Endothelial cell of umbilical vein (primary cell): ENCODE measurements at regions not wholly inside any gene's neighbourhood (a gene's known extent, or its start where the extent isn't known, plus 50 kb on each side); places are given as distances from the start of the nearest gene placed in this dataset.

Source experiments
- BruUV-seq: library from RNA; stranded (reverse); fragments of 400-500 nt; replicated peaks from 2 replicates; lab custom pipeline; 2021; lab: Mats Ljungman, UMichigan
- CTCF ChIA-PET: fragments of 300-600, 350-600 bp; sonication (Branson Sonifier 250); formaldehyde crosslinking; loops from one replicate; lab custom pipeline; 2021; ENCODE audit warnings: antibody characterized with exemption, inconsistent platforms; lab: Charles Lee
- POLR2A ChIA-PET: fragments of 300-600, 350-600 bp; sonication (Branson Sonifier 250); formaldehyde crosslinking; loops from one replicate; lab custom pipeline; 2021; ENCODE audit warnings: antibody characterized with exemption, inconsistent platforms; lab: Charles Lee
- DNase-seq: peaks from one replicate; pipeline ENCODE4 v3.0.0-alpha.2; 2011; ENCODE audit warnings: low read depth, low spot score
- FAIRE-seq: peaks from 2 replicates; lab custom pipeline; 2011; peaks lifted over from hg19 to GRCh38; lab: Jason Lieb, UNC
- H2AFZ ChIP-seq: 2 replicates; pipeline ENCODE4 v1.6.0; 2012; ENCODE audit warnings: low read depth, low read length, control low read depth, inconsistent platforms
- H3K27ac ChIP-seq: 2 replicates; pipeline ENCODE4 v1.5.1; 2011; ENCODE audit warnings: low read depth, mild to moderate bottlenecking, control low read depth, low read length, moderate library complexity; ENCODE audit not compliant: insufficient read depth
- H3K27me3 ChIP-seq, 2 experiments: 2 replicates each; pipeline versions ENCODE4 v1.6.0 to v1.6.1; 2011; ENCODE audit warnings: low read length in 2 of 2, mixed read lengths in 1 of 2; ENCODE audit not compliant: control insufficient read depth in 2 of 2, insufficient read depth in 2 of 2
- H3K36me3 ChIP-seq, 2 experiments: 2 replicates in 1 of 2; 3 replicates in 1 of 2; pipeline ENCODE4 v1.5.1; 2011; ENCODE audit warnings: low read length in 2 of 2, mild to moderate bottlenecking in 1 of 2, moderate library complexity in 1 of 2; ENCODE audit not compliant: control insufficient read depth in 2 of 2, insufficient read depth in 2 of 2; ENCODE audit errors: extremely low read depth in 1 of 2
- H3K4me1 ChIP-seq: 3 replicates; pipeline ENCODE4 v1.5.1; 2011; ENCODE audit warnings: mild to moderate bottlenecking, low read length; ENCODE audit not compliant: control insufficient read depth, insufficient read depth; ENCODE audit errors: extremely low read depth
- H3K4me2 ChIP-seq: 2 replicates; pipeline ENCODE4 v1.6.1; 2011; ENCODE audit warnings: low read length, control low read depth, mixed read lengths; ENCODE audit not compliant: insufficient read depth
- H3K4me3 ChIP-seq, 3 experiments: fragments of 200-600 bp in 1 of 3; sonication (generic), shearing (Covaris generic) in 1 of 3; replicated peaks in 1 of 3; 2 replicates each; pipeline ENCODE4 v1.5.1; 2011 to 2016; ENCODE audit warnings: control low read depth in 3 of 3, low read length in 3 of 3, mild to moderate bottlenecking in 2 of 3, inconsistent platforms in 1 of 3, low read depth in 1 of 3, moderate library complexity in 1 of 3; ENCODE audit not compliant: insufficient read depth in 1 of 3
- H3K79me2 ChIP-seq: 2 replicates; pipeline ENCODE4 v1.6.0; 2012; ENCODE audit warnings: low read length, inconsistent platforms; ENCODE audit not compliant: control insufficient read depth, insufficient read depth
- H3K9ac ChIP-seq: replicated peaks from 2 replicates; pipeline ENCODE3; 2011; ENCODE audit warnings: low read length, control low read depth; ENCODE audit not compliant: insufficient read depth; ENCODE audit errors: extremely low read depth
- H3K9me1 ChIP-seq: replicated peaks from 3 replicates; pipeline ENCODE4 v1.6.0; 2011; ENCODE audit warnings: mild to moderate bottlenecking, low read length; ENCODE audit not compliant: control insufficient read depth, insufficient read depth; ENCODE audit errors: extremely low read depth
- H3K9me3 ChIP-seq: replicated peaks from 2 replicates; pipeline ENCODE4 v1.5.1; 2012; ENCODE audit warnings: low read length, inconsistent platforms; ENCODE audit not compliant: control insufficient read depth, insufficient read depth
- H4K20me1 ChIP-seq: replicated peaks from 2 replicates; pipeline ENCODE3; 2011; ENCODE audit warnings: mild to moderate bottlenecking, low read length; ENCODE audit not compliant: control insufficient read depth, insufficient read depth; ENCODE audit errors: extremely low read depth
- FOS ChIP-seq: IDR thresholded peaks from 2 replicates; pipeline ENCODE4 v1.6.1; 2011; ENCODE audit warnings: mild to moderate bottlenecking, low read length, moderate library complexity, borderline replicate concordance; ENCODE audit not compliant: insufficient read depth
- GATA2 ChIP-seq: IDR thresholded peaks from 2 replicates; pipeline ENCODE4 v1.7.0; 2011; ENCODE audit warnings: low read depth, mild to moderate bottlenecking, moderate library complexity, mixed read lengths, low read length; ENCODE audit not compliant: insufficient read length, insufficient read depth
- MYC ChIP-seq: IDR thresholded peaks from one replicate; pipeline ENCODE4 v1.6.1; 2011; ENCODE audit warnings: mild to moderate bottlenecking, low read depth, low read length
- POLR2A ChIP-seq: IDR thresholded peaks from 2 replicates; pipeline ENCODE4 v1.6.1; 2012; ENCODE audit warnings: low read depth, mild to moderate bottlenecking, control low read depth, low read length
- dilution Hi-C: fragments of 300-500 bp; cut with MboI; formaldehyde crosslinking; loops from one replicate; pipeline ENCODE4 v1.15.0; 2019; ENCODE audit warnings: low sequenced_read_pairs; ENCODE audit not compliant: extremely low pct_ligation_motif_present
- intact Hi-C: fragments of 100-400 bp; cut with micrococcal nuclease; formaldehyde crosslinking; loops from one replicate; pipeline ENCODE4 v1.10.0; 2022
- TF ChIP-seq, protein P1 (sequence below), 2 donors: IDR thresholded peaks; 1 replicate in 1 of 2; 2 replicates in 1 of 2; pipeline ENCODE4 v1.5.1; 2011; ENCODE audit warnings: low read length in 2 of 2, mild to moderate bottlenecking in 2 of 2, moderate library complexity in 2 of 2, control low read depth in 1 of 2, inconsistent platforms in 1 of 2, low read depth in 1 of 2; ENCODE audit not compliant: insufficient read depth in 1 of 2; ENCODE audit errors: extremely low read depth in 1 of 2

DNA sequence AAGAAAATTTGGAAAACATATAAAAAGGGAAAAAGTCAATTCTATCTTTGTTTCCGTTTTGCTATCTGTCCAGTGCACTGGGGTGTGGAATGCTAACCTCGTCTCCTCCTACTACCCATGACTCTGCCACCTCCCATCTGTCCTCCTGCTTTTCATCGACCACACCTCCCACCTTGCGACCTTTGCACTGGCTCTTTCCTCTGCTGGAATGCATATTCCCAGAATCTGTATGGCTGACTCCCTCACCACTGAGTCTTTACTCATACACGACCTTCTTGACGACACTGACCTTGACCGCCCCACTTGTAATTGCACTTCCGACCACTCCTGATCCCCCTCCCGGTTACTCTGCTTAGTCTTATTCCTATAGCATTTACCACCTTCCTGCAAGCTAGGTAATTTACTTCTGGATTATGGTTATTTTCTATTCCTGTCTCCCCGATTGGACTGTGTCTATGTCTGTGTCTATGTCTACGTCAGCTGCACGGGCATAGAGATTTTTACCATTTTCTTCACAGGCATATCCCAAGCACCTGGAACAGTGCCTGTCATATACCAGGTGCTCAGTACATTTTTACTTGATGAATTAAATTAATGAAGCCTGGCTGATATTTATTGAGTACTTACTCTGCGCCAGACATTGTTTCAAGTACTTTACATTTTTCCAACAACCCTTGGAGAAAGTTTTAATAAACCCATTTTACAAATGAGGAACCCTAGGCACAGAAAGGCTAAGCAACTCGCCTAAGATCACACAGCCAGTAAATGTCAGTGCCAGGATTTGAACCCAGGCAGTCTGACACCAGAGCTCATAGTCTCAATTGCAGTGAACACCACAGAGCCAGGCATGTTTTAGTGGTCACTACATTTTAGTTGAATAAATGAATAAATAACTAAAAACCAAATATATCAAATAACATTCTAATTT is 54.0 kb upstream of the SLC22A11 start:
- Histone ChIP-seq H3K36me3 (no peaks in the 10 kb centered on the region), H3K9me1 (no peaks in the 10 kb centered on the region), H2AFZ (no peak overlapping the region), H4K20me1 (no peaks in the 10 kb centered on the region), H3K27me3 (peaks cover 0 to 2% of the 10 kb centered on the region in 2 experiments), H3K4me3 (no peak overlapping the region), H3K4me2 (no peak overlapping the region), H3K4me1 (no peaks in the 10 kb centered on the region), H3K9ac (no peak overlapping the region), H3K9me3 (no peaks in the 10 kb centered on the region), H3K79me2 (no peaks in the 10 kb centered on the region), H3K27ac (no peak overlapping the region)
- ChIA-PET CTCF (interaction anchor here (0.7 to 0.9 kb wide), 2 partner anchors 12 to 52 kb away, joined by 3 to 6 read pairs; no protein-coding TSS in a partner anchor), POLR2A (no interaction called here)
- dilution Hi-C loops (loop anchor here (25.0 kb wide), 1 partner anchor 136 kb away; no protein-coding TSS in a partner anchor), intact Hi-C loops (no loop called here)
- DNase-seq (no peak), FAIRE-seq (no peak)
- no peak for TF ChIP-seq FOS
- BruUV-seq: no TSS peak

DNA sequence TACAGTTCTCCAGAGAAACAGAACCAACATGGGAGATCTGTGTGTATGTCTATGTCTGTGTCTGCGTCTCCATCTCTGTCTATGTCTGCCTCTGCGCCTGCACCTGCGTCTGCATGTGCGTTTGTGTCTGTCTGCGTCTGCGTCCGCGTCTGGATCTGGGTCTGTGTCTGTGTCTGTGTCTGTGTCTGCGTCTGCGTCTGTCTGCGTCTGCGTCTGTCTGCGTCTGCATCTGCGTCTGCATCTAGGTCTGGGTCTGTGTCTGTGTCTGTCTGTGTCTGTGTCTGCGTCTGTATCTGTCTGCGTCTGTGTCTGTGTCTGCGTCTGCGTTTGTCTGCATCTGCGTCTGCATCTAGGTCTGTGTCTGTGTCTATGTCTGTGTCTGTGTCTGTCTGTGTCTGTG is 53.1 kb upstream of the SLC22A11 start:
- Histone ChIP-seq H3K4me3 (no peak overlapping the region), H3K9me1 (no peaks in the 10 kb centered on the region), H2AFZ (no peak overlapping the region), H3K9me3 (no peaks in the 10 kb centered on the region), H4K20me1 (no peaks in the 10 kb centered on the region), H3K79me2 (no peaks in the 10 kb centered on the region), H3K27me3 (peaks cover 0 to 2% of the 10 kb centered on the region in 2 experiments), H3K4me2 (no peak overlapping the region), H3K27ac (no peak overlapping the region), H3K36me3 (no peaks in the 10 kb centered on the region), H3K4me1 (no peaks in the 10 kb centered on the region), H3K9ac (no peak overlapping the region)
- no peak for FAIRE-seq
- no peak for DNase-seq
- TF ChIP-seq GATA2 (no peak), POLR2A (no peak), MYC (no peak)
- TF ChIP-seq, protein P1, sequence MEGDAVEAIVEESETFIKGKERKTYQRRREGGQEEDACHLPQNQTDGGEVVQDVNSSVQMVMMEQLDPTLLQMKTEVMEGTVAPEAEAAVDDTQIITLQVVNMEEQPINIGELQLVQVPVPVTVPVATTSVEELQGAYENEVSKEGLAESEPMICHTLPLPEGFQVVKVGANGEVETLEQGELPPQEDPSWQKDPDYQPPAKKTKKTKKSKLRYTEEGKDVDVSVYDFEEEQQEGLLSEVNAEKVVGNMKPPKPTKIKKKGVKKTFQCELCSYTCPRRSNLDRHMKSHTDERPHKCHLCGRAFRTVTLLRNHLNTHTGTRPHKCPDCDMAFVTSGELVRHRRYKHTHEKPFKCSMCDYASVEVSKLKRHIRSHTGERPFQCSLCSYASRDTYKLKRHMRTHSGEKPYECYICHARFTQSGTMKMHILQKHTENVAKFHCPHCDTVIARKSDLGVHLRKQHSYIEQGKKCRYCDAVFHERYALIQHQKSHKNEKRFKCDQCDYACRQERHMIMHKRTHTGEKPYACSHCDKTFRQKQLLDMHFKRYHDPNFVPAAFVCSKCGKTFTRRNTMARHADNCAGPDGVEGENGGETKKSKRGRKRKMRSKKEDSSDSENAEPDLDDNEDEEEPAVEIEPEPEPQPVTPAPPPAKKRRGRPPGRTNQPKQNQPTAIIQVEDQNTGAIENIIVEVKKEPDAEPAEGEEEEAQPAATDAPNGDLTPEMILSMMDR (IDR thresholded peaks at IDR 0.05; ENCODE audit: extremely low read depth in 1 of 2, insufficient read depth in 1 of 2, low read depth in 1 of 2, low read length in 2 of 2): no peak
- ChIA-PET CTCF (no interaction called here), POLR2A (no interaction called here)
- no TSS peak for BruUV-seq
- intact Hi-C loops (no loop called here), dilution Hi-C loops (loop anchor here (25.0 kb wide), 1 partner anchor 135 kb away; no protein-coding TSS in a partner anchor)
